GM21360 (cell line): ENCODE measurements at regions not wholly inside any gene's neighbourhood (a gene's known extent, or its start where the extent isn't known, plus 50 kb on each side); places are given as distances from the start of the nearest gene placed in this dataset.
A peak's percentile ranks its signal among the peaks of the same experiment; 100 is the strongest.
"Not testable (repeated sequence)": the region's sequence is repeated elsewhere in the genome, so short reads cannot be mapped to it uniquely, and the experiment has no call there.

Experiments
- ATAC-seq: cut with Tn5 transposase; IDR thresholded peaks from one replicate; pipeline ENCODE4 v1.9.1; 2021; ENCODE audit warnings: mild to moderate bottlenecking, moderate library complexity; ENCODE audit not compliant: unreplicated experiment

DNA sequence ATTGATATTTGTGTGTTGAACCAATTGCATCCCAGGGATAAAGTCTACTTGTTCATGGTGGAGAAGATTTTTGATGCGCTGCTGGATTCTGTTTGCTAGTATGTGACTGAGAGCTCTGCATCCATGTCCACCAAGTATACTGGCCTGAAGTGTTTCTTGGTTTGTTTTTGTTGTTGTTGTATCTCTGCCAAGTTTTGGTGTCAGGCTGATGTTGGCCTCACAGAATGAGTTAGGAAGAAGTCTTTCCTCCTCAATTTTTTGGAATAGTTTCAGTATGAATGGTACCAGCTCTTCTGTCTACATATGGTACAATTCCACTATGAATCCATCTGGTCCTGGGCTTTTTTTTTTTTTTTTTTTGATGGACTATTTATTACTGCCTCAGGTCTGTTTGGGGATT, 50.9 kb upstream of the OSTN start:
- ATAC-seq, result no peak

DNA sequence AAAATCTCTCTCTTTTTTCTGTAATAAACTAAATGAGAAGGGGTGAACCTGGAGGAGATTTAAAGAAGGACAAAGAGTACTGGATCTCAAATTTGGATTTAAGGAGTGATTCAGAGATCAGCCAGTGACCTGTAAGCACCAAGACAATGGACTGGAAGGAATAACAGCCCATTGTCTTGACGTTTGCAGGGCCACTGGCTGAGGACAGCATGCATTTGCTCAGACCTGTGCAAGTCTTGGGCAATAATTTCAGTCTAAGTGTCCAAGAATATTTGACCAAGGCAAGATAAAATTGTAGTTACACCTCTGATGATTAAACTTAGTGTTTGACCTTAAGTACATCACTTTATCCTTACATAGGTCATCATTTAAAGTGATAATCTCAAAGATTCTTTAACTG, 55.8 kb upstream of the OSTN start:
- ATAC-seq, result no peak

DNA sequence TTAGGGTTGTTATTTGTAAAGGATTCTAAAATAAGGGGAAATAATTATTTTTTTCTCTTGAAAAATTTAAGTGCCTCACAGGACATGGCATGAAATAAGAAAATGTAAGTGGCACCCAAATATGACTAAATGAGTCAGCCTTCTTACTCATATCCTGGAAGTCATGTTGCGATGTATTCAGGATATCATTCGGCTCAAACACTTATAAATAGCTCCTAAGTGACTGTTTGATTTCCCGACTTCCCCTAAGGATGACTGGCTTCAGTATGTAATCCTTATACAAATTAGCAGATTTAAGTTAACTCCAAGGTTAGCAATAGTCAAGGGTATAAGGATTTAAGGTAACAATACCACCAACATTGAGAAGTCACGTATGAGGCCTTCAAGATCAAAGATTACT, 57.3 kb upstream of the OSTN start:
- no peak for ATAC-seq

DNA sequence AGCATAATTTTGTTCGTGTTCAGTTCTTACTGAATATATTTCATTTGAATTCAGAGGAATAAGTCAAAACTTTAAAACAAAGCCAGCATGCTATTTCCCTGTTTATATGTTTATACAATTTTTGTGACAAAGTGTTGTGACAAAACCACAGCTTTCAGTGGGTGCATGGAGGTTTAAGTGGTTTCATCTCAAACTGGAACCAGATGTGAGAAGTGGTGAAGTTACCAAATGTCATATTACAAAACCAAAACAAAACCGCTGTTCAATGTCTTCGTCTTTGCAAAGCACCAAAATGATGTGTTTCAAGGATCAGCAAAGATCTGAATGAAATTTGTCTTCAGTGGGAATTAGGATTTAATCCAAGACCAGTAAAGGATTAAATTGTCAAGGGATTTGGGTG, 59.3 kb upstream of the OSTN start:
- no peak for ATAC-seq

DNA sequence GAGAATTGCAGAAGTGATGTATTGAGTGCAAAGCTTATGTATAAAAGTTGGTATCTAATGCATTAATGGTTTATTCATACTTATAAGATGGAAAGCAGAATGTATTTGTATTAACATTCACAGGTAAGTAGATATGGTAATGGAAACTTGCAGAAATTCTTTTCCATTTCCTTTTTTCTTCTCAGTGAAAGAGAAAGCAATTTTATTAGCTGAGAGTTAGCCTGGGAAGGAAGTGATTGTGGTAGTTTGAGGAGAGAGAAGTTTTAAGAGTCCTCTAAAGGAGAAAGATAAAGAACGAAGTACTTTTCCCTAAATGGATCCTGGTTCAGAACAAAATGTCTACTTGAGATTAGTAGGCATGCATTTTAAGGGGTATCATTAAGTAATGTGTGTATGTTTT, 60.1 kb upstream of the OSTN start:
- peak; percentile 36 for ATAC-seq

DNA sequence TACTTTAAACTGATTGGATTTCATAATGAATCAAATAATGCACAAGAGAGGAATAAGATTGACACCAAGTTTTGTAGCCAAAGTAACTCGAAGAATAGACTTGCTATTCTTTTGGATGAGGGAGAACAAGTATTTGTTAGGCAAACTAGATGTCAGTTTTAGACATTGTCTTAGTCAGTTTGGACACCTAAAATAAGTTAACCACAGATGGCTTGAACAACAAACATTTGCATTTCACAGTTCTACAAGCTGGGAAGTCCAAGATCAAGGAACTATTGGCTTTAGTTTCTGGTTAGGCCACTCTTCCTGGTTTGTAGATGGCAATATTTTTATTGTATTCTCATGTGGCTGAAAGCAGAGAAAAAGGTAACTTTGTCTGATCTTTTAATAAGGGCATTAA, 61.3 kb upstream of the OSTN start:
- no peak for ATAC-seq

DNA sequence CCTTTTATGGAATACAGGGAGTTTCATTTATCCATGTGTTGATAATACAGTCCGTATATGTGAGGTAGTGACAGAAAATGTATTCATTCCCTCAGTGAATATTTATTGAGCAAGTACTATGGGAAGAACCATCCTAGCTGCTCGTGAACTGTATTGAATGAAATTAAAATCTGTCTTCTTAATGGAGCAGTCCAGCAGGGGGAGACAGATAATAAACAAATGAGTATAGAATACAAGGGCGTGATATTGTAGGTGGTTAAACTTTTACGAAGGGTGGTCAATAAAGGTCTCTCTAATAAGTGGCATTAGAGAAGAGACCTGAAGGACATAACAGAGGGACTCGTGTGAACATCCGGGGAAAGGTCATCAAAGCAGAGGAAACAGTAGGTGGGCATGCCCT, 62.7 kb upstream of the OSTN start:
- peak; percentile 39 for ATAC-seq

DNA sequence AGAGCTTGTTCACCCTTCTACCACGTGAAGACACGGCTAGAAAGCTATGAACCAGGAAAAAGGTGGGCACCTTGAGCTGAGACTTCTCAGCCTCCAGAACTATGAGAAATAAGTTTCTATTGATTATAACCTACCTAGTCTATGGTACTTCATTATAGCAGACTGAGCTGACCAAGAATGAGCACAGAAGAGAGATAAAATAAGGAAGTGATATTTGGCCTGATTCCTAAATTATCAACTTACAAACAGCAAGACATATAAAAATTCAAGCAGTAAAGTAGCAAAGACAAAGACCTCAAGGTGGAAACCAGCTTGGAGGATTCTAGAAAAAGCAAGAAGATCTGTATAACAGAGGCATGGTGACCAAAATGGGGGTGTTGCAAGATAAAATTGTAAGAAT, 63.9 kb upstream of the OSTN start:
- no peak for ATAC-seq

DNA sequence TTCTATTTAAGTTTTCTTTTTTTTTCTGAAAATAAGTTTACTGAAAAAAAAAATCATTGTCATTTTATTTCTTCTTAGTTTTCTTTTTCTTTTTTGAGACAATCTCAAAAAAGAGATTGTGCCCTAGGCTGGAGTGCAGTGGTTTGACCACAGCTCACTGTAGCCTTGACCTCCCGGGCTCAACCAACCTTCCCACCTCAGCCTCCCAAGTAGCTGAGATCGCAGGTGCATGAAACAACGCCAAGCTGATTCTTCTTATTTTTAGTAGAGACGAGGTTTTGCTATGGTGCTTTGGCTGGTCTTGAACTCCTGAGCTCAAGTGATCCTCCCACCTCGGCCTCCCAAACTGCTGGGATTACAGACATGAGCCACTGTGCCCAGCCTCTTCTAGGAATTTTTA, 65.7 kb upstream of the OSTN start:
- ATAC-seq, result no peak

DNA sequence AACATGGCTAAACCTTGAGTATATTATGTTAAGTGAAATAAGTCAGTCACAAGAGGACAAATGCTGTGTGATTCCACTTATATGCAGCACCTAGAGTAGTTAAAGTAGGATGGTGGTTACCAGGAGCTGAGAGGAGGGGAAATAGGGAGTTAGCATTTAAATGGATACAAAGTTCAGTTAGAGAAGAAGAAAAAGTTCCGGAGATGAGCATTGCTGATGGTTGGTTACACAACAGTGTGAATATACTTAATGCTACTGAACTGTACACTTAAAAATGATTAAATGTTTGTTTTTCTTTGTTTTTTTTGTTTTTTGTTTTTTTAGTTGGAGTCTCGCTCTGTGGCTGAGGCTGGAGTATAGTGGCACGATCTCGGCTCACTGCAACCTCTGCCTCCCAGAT, 67.7 kb upstream of the OSTN start:
- no peak for ATAC-seq

DNA sequence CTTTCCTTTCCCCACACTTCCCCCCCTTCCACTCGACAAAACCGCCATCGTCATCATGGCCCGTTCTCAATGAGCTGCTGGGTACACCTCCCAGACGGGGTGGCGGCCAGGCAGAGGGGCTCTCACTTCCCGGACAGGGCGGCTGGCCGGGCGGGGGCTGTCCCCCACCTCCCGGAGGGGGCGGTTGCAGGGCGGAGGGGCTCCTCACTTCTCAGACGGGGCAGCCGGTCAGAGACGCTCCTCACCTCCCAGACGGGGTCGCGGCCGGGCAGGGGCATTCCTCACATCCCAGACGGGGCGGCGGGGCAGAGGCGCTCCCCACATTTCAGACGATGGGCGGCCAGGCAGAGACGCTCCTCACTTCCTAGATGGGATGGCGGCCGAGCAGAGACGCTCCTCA, 74.2 kb upstream of the OSTN start:
- ATAC-seq, result not testable (repeated sequence)

DNA sequence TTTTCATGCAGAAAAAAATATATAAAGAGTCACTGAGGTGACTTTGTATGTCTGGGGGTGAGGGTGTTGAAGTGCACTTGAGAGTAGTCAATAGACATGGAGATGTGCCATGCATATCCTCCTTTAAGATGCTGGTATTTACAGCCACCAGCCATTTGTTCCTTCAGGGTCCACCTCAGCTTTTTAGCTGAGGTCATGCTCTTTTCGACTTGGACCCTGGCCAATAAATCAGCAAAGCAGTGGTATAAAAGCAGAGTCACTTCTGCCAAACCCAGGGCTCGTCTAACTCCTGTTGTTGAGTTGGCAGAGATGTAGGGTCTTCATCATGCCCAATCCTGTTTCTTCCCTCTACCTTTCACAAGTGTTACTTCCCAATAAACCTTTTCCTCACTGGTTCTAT, 75.1 kb upstream of the OSTN start:
- no peak for ATAC-seq

DNA sequence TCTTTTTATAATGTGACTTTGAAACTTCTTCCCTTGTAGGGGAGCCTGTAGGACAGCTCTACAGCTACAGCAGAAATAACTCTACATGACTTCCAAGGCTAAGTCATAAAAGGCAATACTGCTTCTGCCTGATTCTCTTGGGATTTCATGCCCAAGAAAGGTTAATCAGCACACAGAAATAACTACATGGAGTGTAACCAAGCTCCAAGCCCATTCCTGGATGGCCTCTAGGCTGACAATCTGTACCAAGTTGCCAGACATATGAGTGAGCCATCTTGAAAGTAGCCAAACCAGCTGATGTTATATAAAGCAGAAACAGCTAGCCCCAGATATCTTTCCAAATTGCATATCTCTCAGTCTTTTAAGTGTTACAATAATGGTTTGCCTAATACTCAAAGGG, 75.8 kb upstream of the OSTN start:
- ATAC-seq, result no peak

DNA sequence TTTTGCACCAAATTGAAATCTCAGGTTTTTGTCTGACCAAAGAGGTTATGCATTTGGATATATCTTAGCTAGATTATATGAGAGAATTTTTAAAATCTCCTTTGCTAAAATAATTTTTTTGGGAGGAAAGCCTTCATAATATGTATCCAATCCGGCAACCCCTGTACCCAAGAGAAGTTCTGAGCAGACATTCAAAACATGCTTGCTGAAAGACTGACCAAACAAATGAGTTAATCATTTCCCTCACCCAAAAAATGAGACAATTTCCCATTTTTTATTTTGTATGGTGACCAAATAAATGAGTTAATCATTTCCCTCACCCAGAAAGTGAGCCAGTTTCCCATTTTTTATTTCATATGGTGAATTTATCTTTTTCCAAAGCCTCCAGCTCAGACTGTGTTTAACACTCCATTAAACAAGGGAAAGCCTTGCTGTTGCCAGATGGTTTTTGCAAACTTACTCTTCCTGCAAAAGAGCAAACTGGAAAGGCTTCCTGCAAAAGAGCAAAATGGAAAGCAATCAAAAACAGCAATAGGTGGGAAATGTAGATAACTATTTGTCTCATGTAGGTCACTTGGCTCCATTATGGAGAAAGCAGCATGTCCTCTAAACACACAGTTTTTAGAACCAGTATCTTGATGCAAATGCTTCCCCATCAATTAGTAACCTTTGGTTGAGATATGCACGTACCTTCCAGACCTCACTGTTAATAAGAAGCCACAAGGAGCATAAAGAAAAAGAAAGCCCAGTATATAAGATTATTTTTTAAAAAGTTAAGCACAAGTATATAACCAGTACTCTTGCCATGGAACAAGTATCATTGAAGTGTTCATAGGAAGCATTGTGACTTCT, 78.4 kb upstream of the OSTN start:
- ATAC-seq, result no peak

DNA sequence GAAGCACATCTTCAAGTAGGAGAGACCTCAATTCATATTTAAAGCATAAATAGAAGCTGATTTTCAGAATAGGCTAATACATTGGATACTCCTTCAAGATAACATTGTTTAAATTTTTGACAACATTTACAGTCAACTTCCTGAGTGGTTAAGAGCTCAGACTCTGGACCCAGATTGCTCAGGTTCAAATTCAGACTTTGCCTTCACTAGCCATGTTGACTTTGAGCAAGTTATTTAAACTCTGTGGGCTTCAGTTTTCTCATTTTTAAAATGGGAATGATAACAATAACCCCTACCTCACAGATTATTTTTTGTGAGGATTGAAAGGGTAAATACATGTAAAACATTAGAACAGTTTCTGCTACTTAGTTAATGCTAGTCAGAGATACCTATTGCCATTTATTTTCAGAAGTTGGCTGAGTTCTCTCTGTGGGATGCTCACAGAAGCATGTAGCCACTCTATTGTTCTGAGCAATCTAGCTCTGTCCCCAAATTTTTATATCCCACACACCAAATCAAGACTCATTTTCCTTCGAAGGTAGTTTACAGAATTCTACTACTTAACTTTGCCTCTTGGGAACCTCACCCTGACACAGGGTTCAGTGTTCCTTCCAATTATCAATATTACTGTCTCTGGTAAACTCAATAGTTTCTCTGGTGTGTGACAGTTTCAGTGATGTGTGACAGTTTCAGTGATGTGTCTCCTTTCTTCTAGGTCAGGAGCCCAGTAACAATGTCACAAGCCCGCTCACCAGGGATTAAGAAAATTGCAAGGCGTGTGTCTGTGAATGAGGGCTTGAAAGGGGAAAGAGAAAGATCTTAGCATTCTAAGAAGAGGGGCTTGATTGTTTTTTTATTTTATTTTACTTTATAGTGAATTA, 79.4 kb upstream of the OSTN start:
- ATAC-seq, result peak; percentile 60

DNA sequence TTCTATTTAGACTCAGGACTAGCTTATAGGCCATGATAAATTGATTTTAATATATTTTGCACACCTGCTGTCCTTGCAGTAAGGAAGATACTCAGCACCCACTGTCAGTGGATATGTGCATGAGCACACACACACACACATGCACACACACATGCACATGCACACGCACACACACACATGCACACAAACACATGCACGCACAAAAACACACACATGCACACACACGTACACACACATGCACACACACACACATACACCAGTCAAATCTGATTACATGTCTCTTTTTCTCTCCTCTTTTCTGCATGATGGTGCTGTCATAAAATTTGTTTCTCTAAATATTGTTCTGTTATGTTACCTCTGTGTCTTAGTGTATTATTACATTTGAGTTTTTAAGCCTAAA, 87.3 kb upstream of the OSTN start:
- no peak for ATAC-seq

DNA sequence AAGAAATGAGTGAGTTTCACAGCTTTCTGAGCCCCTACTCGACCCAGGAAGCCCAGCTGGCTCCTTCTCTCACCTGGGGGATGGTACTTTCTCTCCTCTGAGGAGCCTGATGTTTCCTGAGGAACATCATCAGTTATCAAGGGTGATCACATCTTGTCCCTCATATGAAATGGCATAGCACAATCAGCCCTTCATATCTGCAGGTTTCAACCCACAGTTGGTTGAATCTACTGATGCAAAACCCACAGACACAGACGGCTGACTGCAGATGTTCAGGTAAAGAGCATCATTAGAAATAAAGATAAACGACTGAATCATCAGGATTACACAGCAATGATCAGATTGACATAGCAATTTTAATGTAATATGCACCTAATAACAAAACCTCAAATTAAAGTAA, 93.6 kb upstream of the OSTN start:
- peak; percentile 79 for ATAC-seq

DNA sequence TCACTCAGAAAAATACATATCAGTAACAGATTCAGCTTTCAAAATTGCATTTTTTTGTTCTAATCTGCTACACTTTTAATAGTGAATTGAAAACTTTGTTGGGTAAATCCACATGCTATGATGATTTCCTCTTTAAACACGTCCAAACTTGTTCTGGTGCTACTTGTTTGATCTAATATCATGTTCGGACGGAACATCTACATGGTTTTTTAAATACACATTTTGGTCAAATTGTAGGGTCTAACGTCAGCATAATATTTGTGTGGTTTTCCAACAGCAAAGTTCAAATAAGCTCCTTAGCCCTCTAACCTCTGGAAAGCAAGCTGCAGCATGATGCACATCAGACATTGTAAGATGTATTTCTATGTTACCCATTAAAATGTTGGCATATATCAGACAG, 98.5 kb upstream of the OSTN start:
- no peak for ATAC-seq

DNA sequence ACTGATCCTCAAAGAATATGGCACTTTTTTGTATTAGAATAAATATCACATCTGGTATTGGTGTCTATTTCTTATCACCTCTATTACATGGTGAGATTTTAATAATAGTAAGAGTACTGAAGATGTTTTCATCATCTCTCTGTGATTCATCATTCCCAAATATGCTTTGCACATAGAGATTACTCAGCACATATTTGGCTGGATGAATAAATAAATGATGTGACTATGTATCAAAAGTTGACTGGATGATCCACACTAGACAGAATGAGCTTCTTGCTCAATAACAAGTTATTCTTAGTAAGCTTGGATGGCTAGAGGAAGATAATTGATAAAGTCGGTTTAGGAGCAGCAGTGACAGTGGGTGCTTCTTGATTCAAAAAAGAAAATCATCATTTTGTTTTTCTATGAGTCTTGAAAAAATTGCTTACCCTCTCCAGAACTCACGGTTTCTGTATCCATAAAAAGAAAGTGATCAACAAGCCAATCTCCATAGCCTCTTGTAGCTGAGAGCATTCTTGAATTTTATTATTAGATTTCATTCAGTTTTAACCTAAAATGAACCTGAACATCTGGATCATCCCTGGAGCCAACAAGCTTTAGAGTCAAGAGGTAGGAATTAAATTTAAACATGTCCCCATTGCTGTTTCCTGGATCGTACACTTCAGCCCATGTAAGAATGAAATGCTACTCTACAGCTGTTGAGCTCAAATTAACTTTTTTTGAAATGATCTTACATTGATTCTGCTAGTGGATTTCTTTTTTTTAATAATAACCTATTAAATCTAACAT, 104.8 kb upstream of the OSTN start:
- no peak for ATAC-seq

DNA sequence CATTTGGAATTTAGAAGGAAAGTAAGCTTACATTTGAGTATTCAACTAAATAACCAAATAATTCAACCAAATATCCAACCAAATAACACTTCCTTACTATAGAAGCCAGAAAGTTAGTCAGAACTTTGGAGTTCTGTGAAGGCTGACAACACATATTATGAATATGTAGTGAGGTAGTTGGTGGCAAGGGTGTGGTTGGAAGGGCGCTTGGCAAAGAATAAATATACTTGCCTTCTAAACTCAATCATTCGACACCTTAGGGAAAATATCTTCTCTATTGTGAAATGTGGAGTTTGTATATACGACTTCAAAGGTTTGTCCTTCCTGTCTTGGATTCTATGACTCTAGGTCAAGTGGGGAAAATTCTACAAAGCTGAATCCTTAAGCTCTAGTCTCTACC, 111.7 kb upstream of the OSTN start:
- no peak for ATAC-seq

DNA sequence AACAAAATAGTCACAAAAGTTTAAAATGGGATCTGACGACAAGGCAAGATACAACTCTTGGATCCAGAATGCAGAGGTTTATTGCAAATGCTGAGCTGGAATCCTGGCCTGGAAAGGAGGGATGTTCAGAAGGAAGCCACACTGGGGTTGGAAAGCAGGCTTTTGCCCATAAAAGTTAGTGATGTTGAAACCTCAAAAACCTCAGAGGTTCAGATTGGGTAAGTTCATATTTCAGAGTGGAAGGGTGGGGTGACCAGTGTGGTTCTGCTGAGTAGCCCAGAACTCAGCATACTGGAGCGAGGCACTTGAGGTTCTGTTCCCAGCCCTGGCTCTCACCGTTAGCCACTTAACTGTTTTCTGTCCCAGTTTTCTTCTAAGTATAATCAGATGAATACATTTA, 114.0 kb upstream of the OSTN start:
- ATAC-seq, result no peak
